Mesenchymal stem cell (in vitro differentiated cells and primary cell): ENCODE measurements at regions not wholly inside any gene's neighbourhood (a gene's known extent, or its start where the extent isn't known, plus 50 kb on each side); places are given as distances from the start of the nearest gene placed in this dataset.

Source experiments
- DNase-seq: peaks from one replicate; pipeline ENCODE4 v3.0.0-alpha.2; 2013
- H2AFZ ChIP-seq: one replicate; pipeline ENCODE4 v1.6.1; 2013; ENCODE audit warnings: low read depth, mild to moderate bottlenecking, control low read depth, inconsistent platforms, low read length, moderate library complexity
- H2AK5ac ChIP-seq: 2 replicates; pipeline ENCODE4 v1.6.1; 2013; ENCODE audit warnings: low read length, moderate library complexity, mild to moderate bottlenecking, inconsistent platforms; ENCODE audit not compliant: severe bottlenecking
- H2BK120ac ChIP-seq: one replicate; pipeline ENCODE4 v1.6.1; 2013; ENCODE audit warnings: low read depth, mild to moderate bottlenecking, inconsistent platforms, low read length, moderate library complexity
- H2BK12ac ChIP-seq, 2 experiments: one replicate each; pipeline ENCODE4 v1.6.1; 2013; ENCODE audit warnings: inconsistent platforms in 2 of 2, low read length in 2 of 2, mild to moderate bottlenecking in 2 of 2, moderate library complexity in 2 of 2, control low read depth in 1 of 2
- H2BK15ac ChIP-seq: one replicate; pipeline ENCODE4 v1.6.1; 2013; ENCODE audit warnings: mild to moderate bottlenecking, low read depth, inconsistent platforms; ENCODE audit not compliant: poor library complexity, severe bottlenecking
- H2BK5ac ChIP-seq: 2 replicates; pipeline ENCODE4 v1.6.1; 2013; ENCODE audit warnings: low read depth, mild to moderate bottlenecking, low read length, control low read depth, inconsistent platforms; ENCODE audit not compliant: poor library complexity, severe bottlenecking
- H3K14ac ChIP-seq, 2 experiments: one replicate each; pipeline ENCODE4 v1.6.1; 2013; ENCODE audit warnings: inconsistent platforms in 2 of 2, low read length in 2 of 2, control low read depth in 1 of 2, mild to moderate bottlenecking in 1 of 2, moderate library complexity in 1 of 2
- H3K18ac ChIP-seq, 2 experiments: one replicate each; pipeline ENCODE4 v1.6.1; 2013; ENCODE audit warnings: inconsistent platforms in 2 of 2, low read length in 2 of 2, control low read depth in 1 of 2, low read depth in 1 of 2, mild to moderate bottlenecking in 1 of 2
- H3K23ac ChIP-seq, 2 experiments: one replicate each; pipeline ENCODE4 v1.6.1; 2013; ENCODE audit warnings: inconsistent platforms in 2 of 2, low read length in 2 of 2, mild to moderate bottlenecking in 2 of 2, moderate library complexity in 2 of 2, control low read depth in 1 of 2
- H3K27ac ChIP-seq: 2 replicates; pipeline ENCODE4 v1.5.1; 2013; ENCODE audit warnings: mild to moderate bottlenecking, moderate library complexity, low read length, control low read depth, inconsistent platforms; ENCODE audit not compliant: poor library complexity, severe bottlenecking
- H3K27me3 ChIP-seq, 2 experiments: 2 replicates each; pipeline versions ENCODE4 v1.6.1 to v1.7.0; 2013; ENCODE audit warnings: low read length in 2 of 2, mild to moderate bottlenecking in 2 of 2, moderate library complexity in 2 of 2, control low read depth in 1 of 2, inconsistent platforms in 1 of 2; ENCODE audit not compliant: control insufficient read depth in 1 of 2, insufficient read depth in 1 of 2
- H3K36me3 ChIP-seq, 2 experiments: 2 replicates each; pipeline versions ENCODE4 v1.6.1 to v1.7.0; 2013; ENCODE audit warnings: low read length in 2 of 2, control low read depth in 1 of 2, inconsistent platforms in 1 of 2, low read depth in 1 of 2, mild to moderate bottlenecking in 1 of 2; ENCODE audit not compliant: insufficient read depth in 2 of 2, control insufficient read depth in 1 of 2
- H3K4ac ChIP-seq, 2 experiments: one replicate each; pipeline ENCODE4 v1.6.1; 2013; ENCODE audit warnings: inconsistent platforms in 2 of 2, low read length in 2 of 2, mild to moderate bottlenecking in 2 of 2, moderate library complexity in 2 of 2, control low read depth in 1 of 2, low read depth in 1 of 2
- H3K4me1 ChIP-seq: 2 replicates; pipeline ENCODE4 v1.6.1; 2013; ENCODE audit warnings: low read depth, low read length, control low read depth; ENCODE audit not compliant: control insufficient read depth, insufficient read depth
- H3K4me2 ChIP-seq: 2 replicates; pipeline ENCODE4 v1.6.1; 2013; ENCODE audit warnings: low read length, mild to moderate bottlenecking, inconsistent platforms; ENCODE audit not compliant: poor library complexity, severe bottlenecking
- H3K4me3 ChIP-seq, 2 experiments: 2 replicates each; pipeline versions ENCODE4 v1.5.1 to v1.7.0; 2013; ENCODE audit warnings: low read length in 2 of 2, mild to moderate bottlenecking in 2 of 2, control low read depth in 1 of 2, low read depth in 1 of 2; ENCODE audit not compliant: insufficient read depth in 1 of 2
- H3K79me1 ChIP-seq: replicated peaks from 2 replicates; pipeline ENCODE4 v1.6.1; 2013; ENCODE audit warnings: mild to moderate bottlenecking, control low read depth, low read length, inconsistent platforms; ENCODE audit not compliant: poor library complexity, severe bottlenecking
- H3K9ac ChIP-seq: 2 replicates; pipeline ENCODE4 v1.7.0; 2013; ENCODE audit warnings: mild to moderate bottlenecking, low read length, moderate library complexity
- H3K9me3 ChIP-seq: 2 replicates; pipeline ENCODE4 v1.7.0; 2013; ENCODE audit warnings: mild to moderate bottlenecking, low read length; ENCODE audit not compliant: control insufficient read depth
- H4K8ac ChIP-seq: one replicate; pipeline ENCODE4 v1.6.1; 2013; ENCODE audit warnings: inconsistent platforms, mild to moderate bottlenecking, low read length, moderate library complexity
- H4K91ac ChIP-seq: one replicate; pipeline ENCODE4 v1.6.1; 2013; ENCODE audit warnings: mild to moderate bottlenecking, low read length, inconsistent platforms
- WGBS: methylation state at CpG from one replicate; pipeline ENCODE4 v1.1.7; 2013; ENCODE audit warnings: mixed read lengths; 5-methylcytosine and 5-hydroxymethylcytosine counted together

GRCh38 chr11:122310766-122311165 is 194.8 kb upstream of the BLID start:
- no peaks in the 10 kb centered on the region for H3K4me1 ChIP-seq
- H3K27me3 ChIP-seq, result peaks cover 6 to 17% of the 10 kb centered on the region in 2 experiments
- H3K14ac ChIP-seq, result no peak overlapping the region
- no peak overlapping the region for H3K9ac ChIP-seq
- H3K4ac ChIP-seq, result no peak overlapping the region
- H3K18ac ChIP-seq, result no peak overlapping the region
- no peaks in the 10 kb centered on the region for H3K36me3 ChIP-seq
- H4K8ac ChIP-seq, result no peak overlapping the region
- no peak overlapping the region for H2AFZ ChIP-seq
- H3K4me3 ChIP-seq, result no peak overlapping the region
- H3K27ac ChIP-seq, result no peak overlapping the region
- no peak overlapping the region for H2BK15ac ChIP-seq
- H3K23ac ChIP-seq, result no peak overlapping the region
- H4K91ac ChIP-seq, result no peak overlapping the region
- H2BK120ac ChIP-seq, result no peak overlapping the region
- DNase-seq, result no peak
- no peaks in the 10 kb centered on the region for H3K79me1 ChIP-seq
- no peak overlapping the region for H3K4me2 ChIP-seq
- H2BK12ac ChIP-seq, result no peak overlapping the region
- WGBS, result 89% methylated on average over 5 of the region's 5 CpGs
- H3K9me3 ChIP-seq, result no peaks in the 10 kb centered on the region
- H2BK5ac ChIP-seq, result no peak overlapping the region
- no peak overlapping the region for H2AK5ac ChIP-seq

GRCh38 chr11:122309262-122309925 is 193.4 kb upstream of the BLID start:
- DNase-seq, result no peak
- Histone ChIP-seq H3K36me3 (no peaks in the 10 kb centered on the region), H3K4me2 (no peak overlapping the region), H3K23ac (no peak overlapping the region), H3K27me3 (peaks cover 6 to 17% of the 10 kb centered on the region in 2 experiments), H4K8ac (no peak overlapping the region), H3K27ac (no peak overlapping the region), H2BK5ac (no peak overlapping the region), H3K18ac (no peak overlapping the region), H2AK5ac (no peak overlapping the region), H3K4me3 (no peak overlapping the region), H2BK15ac (no peak overlapping the region), H2BK12ac (no peak overlapping the region), H2AFZ (no peak overlapping the region), H3K79me1 (no peaks in the 10 kb centered on the region), H4K91ac (no peak overlapping the region), H3K4me1 (no peaks in the 10 kb centered on the region), H3K14ac (no peak overlapping the region), H2BK120ac (no peak overlapping the region), H3K9ac (no peak overlapping the region), H3K4ac (no peak overlapping the region), H3K9me3 (no peaks in the 10 kb centered on the region)
- 83% methylated on average over 17 of the region's 17 CpGs for WGBS

- Histone ChIP-seq H3K4ac (no peak overlapping the region), H2BK12ac (no peak overlapping the region), H3K27me3 (peaks cover 6 to 12% of the 10 kb centered on the region in 2 experiments), H4K8ac (no peak overlapping the region), H3K9ac (no peak overlapping the region), H3K36me3 (no peaks in the 10 kb centered on the region), H2BK120ac (no peak overlapping the region), H3K23ac (no peak overlapping the region), H4K91ac (no peak overlapping the region), H3K79me1 (no peaks in the 10 kb centered on the region), H3K18ac (no peak overlapping the region), H3K27ac (no peak overlapping the region), H2BK5ac (no peak overlapping the region), H2AFZ (no peak overlapping the region), H3K9me3 (no peaks in the 10 kb centered on the region), H2BK15ac (no peak overlapping the region), H3K4me3 (no peak overlapping the region), H3K4me1 (no peaks in the 10 kb centered on the region), H3K14ac (no peak overlapping the region), H3K4me2 (no peak overlapping the region), H2AK5ac (no peak overlapping the region)
- DNase-seq, result no peak
- WGBS, result 40% methylated on average over 1 of the region's 4 CpGs
Measured at GRCh38 chr11:122308226-122308625, 192.2 kb upstream of the BLID start.

GRCh38 chr11:122307476-122308035 is 191.5 kb upstream of the BLID start:
- H3K27ac ChIP-seq, result no peak overlapping the region

More at GRCh38 chr11:122307476-122308035, 191.5 kb upstream of the BLID start:
- Histone ChIP-seq H3K18ac (no peak overlapping the region), H3K9me3 (no peaks in the 10 kb centered on the region), H4K8ac (no peak overlapping the region), H3K4me3 (no peak overlapping the region), H2BK120ac (no peak overlapping the region), H3K23ac (no peak overlapping the region), H3K4me2 (no peak overlapping the region), H2BK15ac (no peak overlapping the region), H3K14ac (no peak overlapping the region), H3K9ac (peak overlapping the region; percentile 31), H3K27me3 (peaks cover 6 to 12% of the 10 kb centered on the region in 2 experiments), H3K4ac (no peak overlapping the region), H2BK12ac (no peak overlapping the region), H2AFZ (no peak overlapping the region), H4K91ac (no peak overlapping the region), H3K4me1 (no peaks in the 10 kb centered on the region), H3K79me1 (no peaks in the 10 kb centered on the region), H2BK5ac (no peak overlapping the region), H3K36me3 (no peaks in the 10 kb centered on the region), H2AK5ac (no peak overlapping the region)
- WGBS, result 80% methylated on average over 2 of the region's 4 CpGs
- no peak for DNase-seq
